BE2C (cell line): ENCODE measurements at regions not wholly inside any gene's neighbourhood (a gene's known extent, or its start where the extent isn't known, plus 50 kb on each side); places are given as distances from the start of the nearest gene placed in this dataset.
"Not testable (repeated sequence)": the region's sequence is repeated elsewhere in the genome, so short reads cannot be mapped to it uniquely, and the experiment has no call there.

Experiments used
- DNase-seq: peaks from one replicate; pipeline ENCODE4 v3.0.0-alpha.2; 2020
- H3K27me3 ChIP-seq: fragments of 250-450 bp; sonication (Bioruptor Pico); 2 replicates; pipeline ENCODE4 v1.5.1; 2020; ENCODE audit warnings: mild to moderate bottlenecking
- H3K36me3 ChIP-seq: fragments of 250-450 bp; sonication (Bioruptor Pico); 2 replicates; pipeline ENCODE4 v1.5.1; 2020; ENCODE audit warnings: mild to moderate bottlenecking
- H3K4me1 ChIP-seq: fragments of 250-450 bp; sonication (Bioruptor Pico); 2 replicates; pipeline ENCODE4 v1.5.1; 2020
- H3K4me3 ChIP-seq: 2 replicates; pipeline ENCODE4 v1.5.1; 2011; ENCODE audit warnings: low read depth, low read length
- H3K9me3 ChIP-seq: fragments of 250-450 bp; sonication (Bioruptor Pico); 2 replicates; pipeline ENCODE4 v1.5.1; 2020
- TF ChIP-seq, protein P1 (sequence below): IDR thresholded peaks from 2 replicates; pipeline ENCODE4 v1.5.1; 2012; ENCODE audit warnings: mild to moderate bottlenecking, low read depth, low read length

DNA sequence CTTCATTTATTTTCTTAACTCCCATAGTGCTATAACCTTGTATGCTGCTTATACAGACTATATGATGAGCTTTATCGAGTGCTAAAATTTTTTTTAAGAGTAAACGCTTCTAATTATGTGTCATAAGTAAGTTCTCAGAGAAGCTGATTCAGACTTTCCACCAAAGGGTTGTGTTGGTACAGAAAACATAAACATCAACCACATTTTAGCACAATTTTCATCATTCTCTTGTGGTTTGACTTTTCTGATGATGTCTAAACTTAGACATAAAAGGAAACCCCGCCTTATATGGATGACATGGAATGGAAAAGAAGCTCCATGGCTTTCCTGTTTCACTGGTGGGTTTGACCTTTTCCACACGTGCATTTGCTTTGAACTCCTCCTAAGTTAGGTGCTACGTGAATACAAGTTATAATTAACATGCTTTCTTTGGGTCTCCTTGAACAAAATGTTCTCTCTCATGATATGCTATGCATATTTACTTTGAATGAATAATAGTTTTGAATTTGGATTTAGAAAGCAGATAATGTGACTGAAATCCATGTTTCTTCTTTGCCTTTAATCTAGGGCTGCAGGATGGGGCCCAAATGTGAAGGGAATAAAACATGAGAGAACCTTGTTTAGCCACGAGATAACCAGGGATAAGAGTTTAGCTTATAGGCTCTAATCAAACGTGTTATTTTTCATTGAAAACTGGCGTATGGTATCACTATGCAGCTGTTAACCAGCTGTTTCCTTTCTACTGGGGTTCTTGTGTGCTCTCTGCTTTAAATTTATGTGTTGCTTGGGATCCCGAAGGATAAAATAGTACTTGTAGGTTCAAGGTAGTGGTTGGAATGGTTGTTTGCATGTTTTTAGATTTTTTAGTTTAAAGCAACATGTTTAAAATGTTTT, 127.1 kb upstream of the AHI1 start:
- Histone ChIP-seq H3K27me3 (no peaks in the 10 kb centered on the region), H3K4me3 (no peak overlapping the region), H3K36me3 (no peaks in the 10 kb centered on the region), H3K4me1 (no peaks in the 10 kb centered on the region), H3K9me3 (no peaks in the 10 kb centered on the region)
- TF ChIP-seq, protein P1, sequence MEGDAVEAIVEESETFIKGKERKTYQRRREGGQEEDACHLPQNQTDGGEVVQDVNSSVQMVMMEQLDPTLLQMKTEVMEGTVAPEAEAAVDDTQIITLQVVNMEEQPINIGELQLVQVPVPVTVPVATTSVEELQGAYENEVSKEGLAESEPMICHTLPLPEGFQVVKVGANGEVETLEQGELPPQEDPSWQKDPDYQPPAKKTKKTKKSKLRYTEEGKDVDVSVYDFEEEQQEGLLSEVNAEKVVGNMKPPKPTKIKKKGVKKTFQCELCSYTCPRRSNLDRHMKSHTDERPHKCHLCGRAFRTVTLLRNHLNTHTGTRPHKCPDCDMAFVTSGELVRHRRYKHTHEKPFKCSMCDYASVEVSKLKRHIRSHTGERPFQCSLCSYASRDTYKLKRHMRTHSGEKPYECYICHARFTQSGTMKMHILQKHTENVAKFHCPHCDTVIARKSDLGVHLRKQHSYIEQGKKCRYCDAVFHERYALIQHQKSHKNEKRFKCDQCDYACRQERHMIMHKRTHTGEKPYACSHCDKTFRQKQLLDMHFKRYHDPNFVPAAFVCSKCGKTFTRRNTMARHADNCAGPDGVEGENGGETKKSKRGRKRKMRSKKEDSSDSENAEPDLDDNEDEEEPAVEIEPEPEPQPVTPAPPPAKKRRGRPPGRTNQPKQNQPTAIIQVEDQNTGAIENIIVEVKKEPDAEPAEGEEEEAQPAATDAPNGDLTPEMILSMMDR, result no peak
- DNase-seq, result no peak

DNA sequence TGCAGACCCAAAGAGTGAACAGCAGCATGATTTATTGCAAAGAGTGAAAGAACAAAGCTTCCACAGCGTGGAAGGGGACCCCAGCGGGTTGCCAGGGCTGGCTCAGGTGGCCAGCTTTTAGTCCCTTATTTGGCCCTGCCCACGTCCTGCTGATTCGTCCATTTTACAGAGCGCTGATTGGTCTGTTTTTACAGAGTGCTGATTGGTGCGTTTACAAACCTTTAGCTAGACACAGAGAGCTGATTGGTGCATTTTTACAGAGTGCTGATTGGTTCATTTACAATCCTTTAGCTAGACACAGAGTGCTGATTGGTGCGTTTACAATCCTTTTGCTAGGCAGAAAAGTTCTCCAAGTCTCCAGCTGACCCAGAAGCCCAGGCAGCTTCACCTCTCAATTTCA, 128.5 kb upstream of the AHI1 start:
- DNase-seq, H3K9me3 ChIP-seq, H3K4me3 ChIP-seq, H3K36me3 ChIP-seq, H3K27me3 ChIP-seq, H3K4me1 ChIP-seq: not testable (repeated sequence)

DNA sequence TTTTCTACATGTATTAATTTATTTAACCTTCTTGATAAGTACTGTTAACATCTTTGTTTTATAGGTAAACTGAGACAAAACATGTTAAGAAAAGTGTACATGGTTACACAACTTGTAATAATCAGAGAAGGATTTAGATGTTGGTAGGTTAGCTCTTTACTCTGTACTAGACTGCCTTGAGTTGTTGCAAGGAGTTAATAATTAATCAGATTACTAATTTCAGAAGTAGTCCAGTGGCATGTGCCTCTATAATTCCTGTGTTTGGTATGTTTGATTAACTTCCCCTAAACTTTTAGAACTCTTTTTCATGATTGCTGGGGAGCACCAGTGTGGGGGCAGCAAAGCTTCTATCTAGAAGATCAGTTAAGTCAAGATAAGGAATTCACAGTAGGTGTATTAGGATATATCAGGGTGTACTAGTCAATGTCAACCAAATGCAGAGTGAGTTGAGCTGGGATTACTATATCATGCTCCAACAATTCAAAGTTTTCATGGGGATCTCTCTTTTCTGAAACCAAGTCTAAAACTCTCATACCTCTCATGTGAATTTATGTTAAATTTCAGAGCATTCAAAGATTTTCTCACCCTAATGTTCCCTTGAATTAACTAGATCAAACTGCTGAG, 129.7 kb upstream of the AHI1 start:
- Histone ChIP-seq H3K4me1 (no peaks in the 10 kb centered on the region), H3K9me3 (no peaks in the 10 kb centered on the region), H3K27me3 (no peaks in the 10 kb centered on the region), H3K36me3 (no peaks in the 10 kb centered on the region), H3K4me3 (no peak overlapping the region)
- TF ChIP-seq, protein P1, result no peak
- no peak for DNase-seq

DNA sequence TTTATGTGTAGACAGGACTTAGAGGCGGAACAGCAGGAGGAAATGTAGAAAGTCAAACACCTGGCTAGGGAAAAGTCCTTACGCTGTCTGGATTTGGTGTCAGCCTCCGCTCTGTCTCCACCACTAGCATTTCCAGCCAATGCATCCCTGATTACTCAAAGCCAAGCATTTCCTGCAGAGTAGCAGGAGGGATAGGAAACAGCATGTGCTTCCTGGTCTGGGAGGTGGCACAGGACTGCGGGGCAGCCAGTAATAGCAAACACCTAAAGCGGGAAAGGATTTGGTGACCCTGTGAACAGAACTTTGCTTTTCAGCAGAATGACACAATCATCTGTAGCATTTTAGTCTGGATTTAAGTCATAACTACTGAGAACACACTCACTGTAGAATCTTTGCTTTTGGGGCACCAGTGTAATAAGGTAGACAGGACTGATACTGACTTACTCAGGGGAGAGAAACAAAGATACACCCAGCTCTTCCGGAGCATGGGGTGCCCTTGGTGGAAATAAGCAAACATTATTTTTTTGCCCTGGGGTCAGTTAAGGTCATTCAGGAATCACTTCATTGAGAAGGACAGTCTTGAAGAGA, 133.3 kb upstream of the AHI1 start:
- TF ChIP-seq, protein P1, result no peak
- no peak overlapping the region for H3K4me3 ChIP-seq
- DNase-seq, result no peak
- no peaks in the 10 kb centered on the region for H3K9me3 ChIP-seq
- no peaks in the 10 kb centered on the region for H3K36me3 ChIP-seq
- H3K27me3 ChIP-seq, result no peaks in the 10 kb centered on the region
- H3K4me1 ChIP-seq, result no peaks in the 10 kb centered on the region

DNA sequence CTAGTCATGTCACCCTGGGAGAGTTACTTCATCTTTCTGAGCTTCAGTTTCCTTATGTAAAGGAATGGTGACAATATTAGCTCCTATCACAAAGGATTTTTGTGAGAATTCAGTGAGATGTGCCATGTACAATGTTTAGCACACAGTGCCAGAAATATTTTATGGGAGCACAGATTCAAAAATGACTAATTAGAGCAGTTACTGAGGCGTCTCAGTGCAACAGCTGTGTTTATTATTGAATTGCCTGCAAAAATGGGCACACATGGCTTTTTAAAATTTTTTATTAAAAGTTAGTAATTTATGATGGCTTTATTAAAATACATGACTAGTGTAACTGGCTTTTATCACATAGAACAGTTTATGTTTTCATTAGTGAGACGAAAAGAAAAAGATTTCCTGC, 134.3 kb upstream of the AHI1 start:
- Histone ChIP-seq H3K36me3 (no peaks in the 10 kb centered on the region), H3K9me3 (no peaks in the 10 kb centered on the region), H3K4me1 (no peaks in the 10 kb centered on the region), H3K27me3 (no peaks in the 10 kb centered on the region), H3K4me3 (no peak overlapping the region)
- TF ChIP-seq, protein P1, result no peak
- DNase-seq, result no peak

DNA sequence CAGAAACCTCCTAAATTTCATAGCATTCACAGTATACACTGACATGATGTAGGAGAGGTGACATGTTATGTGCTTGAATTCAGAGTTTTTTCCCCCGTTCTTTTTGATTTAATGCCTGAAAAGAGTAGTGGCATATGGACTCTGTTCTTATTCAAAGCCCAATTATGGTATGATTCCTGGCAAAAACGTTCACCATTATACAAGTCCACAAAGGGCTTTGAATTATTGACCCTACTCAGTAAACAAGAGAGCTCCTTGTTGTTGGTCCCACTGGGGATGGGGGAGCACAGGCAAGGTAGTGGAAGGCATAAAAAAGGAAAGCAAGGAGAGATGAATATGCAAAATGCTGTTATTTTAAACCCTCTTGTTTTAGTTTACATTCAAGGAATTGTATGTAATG, 136.0 kb upstream of the AHI1 start:
- TF ChIP-seq, protein P1, result no peak
- Histone ChIP-seq H3K4me1 (no peaks in the 10 kb centered on the region), H3K4me3 (no peak overlapping the region), H3K36me3 (no peaks in the 10 kb centered on the region), H3K27me3 (no peaks in the 10 kb centered on the region), H3K9me3 (no peaks in the 10 kb centered on the region)
- no peak for DNase-seq
